HepG2 (cell line): ENCODE measurements at regions not wholly inside any gene's neighbourhood (a gene's known extent, or its start where the extent isn't known, plus 50 kb on each side); places are given as distances from the start of the nearest gene placed in this dataset.

Experiments
- ERF ChIP-seq: IDR thresholded peaks from 2 replicates; pipeline ENCODE4 v1.6.1; 2018; ENCODE audit warnings: missing biosample characterization, missing genetic modification reagents
- ESRRA ChIP-seq: sonication (generic); formaldehyde crosslinking; IDR thresholded peaks from 2 replicates; pipeline ENCODE4 v1.5.1; 2020; ENCODE audit warnings: mild to moderate bottlenecking, low read depth, missing genetic modification reagents
- FOXM1 ChIP-seq: sonication (generic); formaldehyde crosslinking; IDR thresholded peaks from 2 replicates; pipeline ENCODE4 v1.5.0; 2020; ENCODE audit warnings: missing genetic modification reagents
- GPN1 ChIP-seq: sonication (generic); formaldehyde crosslinking; IDR thresholded peaks from 2 replicates; pipeline ENCODE4 v1.5.1; 2020; ENCODE audit warnings: missing genetic modification reagents, borderline replicate concordance
- HIVEP1 ChIP-seq: sonication (generic); formaldehyde crosslinking; IDR thresholded peaks from 2 replicates; pipeline ENCODE4 v1.4.0; 2020; ENCODE audit warnings: mild to moderate bottlenecking, missing genetic modification reagents
- MTA1 ChIP-seq: sonication (generic); formaldehyde crosslinking; IDR thresholded peaks from 2 replicates; pipeline ENCODE4 v1.4.0; 2020; ENCODE audit warnings: missing genetic modification reagents, mild to moderate bottlenecking, borderline replicate concordance
- MTF1 ChIP-seq: sonication (generic); formaldehyde crosslinking; IDR thresholded peaks from 2 replicates; pipeline ENCODE4 v1.5.0; 2020; ENCODE audit warnings: missing genetic modification reagents
- PCBP1 ChIP-seq: fragments of 200-400 bp; formaldehyde crosslinking; IDR thresholded peaks from 2 replicates; pipeline ENCODE4 v1.6.1; 2017; ENCODE audit warnings: mild to moderate bottlenecking, low read depth, low read length, borderline replicate concordance
- SETDB1 ChIP-seq: sonication (generic); formaldehyde crosslinking; IDR thresholded peaks from 2 replicates; pipeline ENCODE4 v1.5.1; 2020; ENCODE audit warnings: missing genetic modification reagents, mild to moderate bottlenecking, borderline replicate concordance
- SRSF4 ChIP-seq: fragments of 200-400 bp; formaldehyde crosslinking; IDR thresholded peaks from one replicate; pipeline ENCODE4 v1.6.1; 2018; ENCODE audit warnings: mild to moderate bottlenecking, low read depth, low read length, moderate library complexity; ENCODE audit not compliant: poor library complexity, severe bottlenecking
- ZNF34 ChIP-seq: sonication (generic); formaldehyde crosslinking; IDR thresholded peaks from 2 replicates; pipeline ENCODE4 v1.4.0; 2020; ENCODE audit warnings: mild to moderate bottlenecking, missing genetic modification reagents, borderline replicate concordance
- TF ChIP-seq, protein P1 (sequence below): sonication (generic); formaldehyde crosslinking; IDR thresholded peaks from 2 replicates; pipeline ENCODE4 v1.5.0; 2020; ENCODE audit warnings: mild to moderate bottlenecking, missing genetic modification reagents, moderate library complexity

DNA sequence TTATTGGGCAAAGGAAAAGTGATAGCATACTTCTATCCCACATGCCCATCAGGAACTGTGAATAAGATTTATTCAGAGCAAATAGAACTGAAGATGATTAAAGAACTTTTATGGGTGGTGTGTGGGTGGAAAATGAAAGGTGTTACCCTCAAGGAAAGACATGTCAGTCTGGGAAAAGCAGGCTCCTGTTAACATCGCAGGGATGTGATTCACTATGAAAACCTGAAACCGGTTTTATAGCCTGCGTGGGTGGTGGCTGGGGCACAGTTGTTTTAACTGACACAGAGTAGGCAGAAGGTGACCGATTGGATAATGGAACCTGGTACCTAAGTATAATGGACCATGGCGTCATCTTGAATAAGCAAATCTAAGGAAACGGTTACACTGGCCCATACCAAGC lies 61.3 kb upstream of the CASK start:
- TF ChIP-seq ERF (CRISPR knock-in tag) (no peak), GPN1 (CRISPR knock-in tag) (no peak), MTA1 (CRISPR knock-in tag) (no peak), ESRRA (CRISPR knock-in tag) (no peak), FOXM1 (CRISPR knock-in tag) (no peak), SRSF4 (no peak), HIVEP1 (CRISPR knock-in tag) (no peak), PCBP1 (no peak), ZNF34 (no peak), MTF1 (CRISPR knock-in tag) (no peak), SETDB1 (CRISPR knock-in tag) (no peak)
- TF ChIP-seq, protein P1, sequence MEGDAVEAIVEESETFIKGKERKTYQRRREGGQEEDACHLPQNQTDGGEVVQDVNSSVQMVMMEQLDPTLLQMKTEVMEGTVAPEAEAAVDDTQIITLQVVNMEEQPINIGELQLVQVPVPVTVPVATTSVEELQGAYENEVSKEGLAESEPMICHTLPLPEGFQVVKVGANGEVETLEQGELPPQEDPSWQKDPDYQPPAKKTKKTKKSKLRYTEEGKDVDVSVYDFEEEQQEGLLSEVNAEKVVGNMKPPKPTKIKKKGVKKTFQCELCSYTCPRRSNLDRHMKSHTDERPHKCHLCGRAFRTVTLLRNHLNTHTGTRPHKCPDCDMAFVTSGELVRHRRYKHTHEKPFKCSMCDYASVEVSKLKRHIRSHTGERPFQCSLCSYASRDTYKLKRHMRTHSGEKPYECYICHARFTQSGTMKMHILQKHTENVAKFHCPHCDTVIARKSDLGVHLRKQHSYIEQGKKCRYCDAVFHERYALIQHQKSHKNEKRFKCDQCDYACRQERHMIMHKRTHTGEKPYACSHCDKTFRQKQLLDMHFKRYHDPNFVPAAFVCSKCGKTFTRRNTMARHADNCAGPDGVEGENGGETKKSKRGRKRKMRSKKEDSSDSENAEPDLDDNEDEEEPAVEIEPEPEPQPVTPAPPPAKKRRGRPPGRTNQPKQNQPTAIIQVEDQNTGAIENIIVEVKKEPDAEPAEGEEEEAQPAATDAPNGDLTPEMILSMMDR = no peak
